Tibial nerve (tissue), 4 donors: ENCODE measurements at regions not wholly inside any gene's neighbourhood (a gene's known extent, or its start where the extent isn't known, plus 50 kb on each side); places are given as distances from the start of the nearest gene placed in this dataset.
"Not testable (repeated sequence)": the region's sequence is repeated elsewhere in the genome, so short reads cannot be mapped to it uniquely, and the experiment has no call there.

ENCODE experiments used
- DNase-seq, 2 donors: peaks; one replicate each; pipeline ENCODE4 v3.0.0-alpha.2; 2019; ENCODE audit warnings: low spot score in 2 of 2
- H3K27ac ChIP-seq, 4 donors: fragments of 200-600 bp; sonication (generic) in 3 of 4; one replicate each; pipeline ENCODE4 v1.5.1; 2017 to 2019; ENCODE audit warnings: mild to moderate bottlenecking in 1 of 4
- H3K27me3 ChIP-seq, 2 donors: fragments of 200-600 bp; sonication (generic) in 1 of 2; one replicate each; pipeline versions ENCODE4 v1.5.1 to v1.6.0; 2017 to 2019
- H3K36me3 ChIP-seq, 3 donors: fragments of 200-600 bp; sonication (generic); one replicate each; pipeline ENCODE4 v1.5.1; 2018 to 2019
- H3K4me1 ChIP-seq, 4 donors: fragments of 200-600 bp; sonication (generic) in 3 of 4; one replicate each; pipeline ENCODE4 v1.5.1; 2017 to 2019
- H3K4me3 ChIP-seq, 4 donors: fragments of 200-600 bp; sonication (generic) in 3 of 4; one replicate each; pipeline ENCODE4 v1.5.1; 2017 to 2019; ENCODE audit warnings: mild to moderate bottlenecking in 1 of 4, moderate library complexity in 1 of 4
- H3K9me3 ChIP-seq, 4 donors: fragments of 200-600 bp; sonication (generic) in 3 of 4; one replicate each; pipeline ENCODE4 v1.5.1; 2017 to 2019
- CTCF ChIP-seq, 5 experiments: fragments of 200-600 bp in 3 of 5; fragments of 450-650 bp in 2 of 5; sonication (generic) in 3 of 5; IDR thresholded peaks; one replicate each; pipeline ENCODE4 v1.5.1; 2016 to 2019; ENCODE audit warnings: antibody characterized with exemption in 5 of 5, mild to moderate bottlenecking in 3 of 5, moderate library complexity in 2 of 5
- EP300 ChIP-seq, 2 donors: sonication (generic); formaldehyde crosslinking; IDR thresholded peaks; one replicate each; pipeline ENCODE4 v1.6.1; 2017; ENCODE audit warnings: antibody characterized with exemption in 2 of 2, mild to moderate bottlenecking in 1 of 2
- POLR2A ChIP-seq, 2 donors: fragments of 450-650 bp; IDR thresholded peaks; one replicate each; pipeline ENCODE4 v1.6.1; 2017; ENCODE audit warnings: antibody characterized with exemption in 2 of 2, mild to moderate bottlenecking in 2 of 2, moderate library complexity in 2 of 2
- WGBS, 2 donors: methylation state at CpG; one replicate each; pipeline ENCODE4 v1.1.5; 2018; 5-methylcytosine and 5-hydroxymethylcytosine counted together

DNA sequence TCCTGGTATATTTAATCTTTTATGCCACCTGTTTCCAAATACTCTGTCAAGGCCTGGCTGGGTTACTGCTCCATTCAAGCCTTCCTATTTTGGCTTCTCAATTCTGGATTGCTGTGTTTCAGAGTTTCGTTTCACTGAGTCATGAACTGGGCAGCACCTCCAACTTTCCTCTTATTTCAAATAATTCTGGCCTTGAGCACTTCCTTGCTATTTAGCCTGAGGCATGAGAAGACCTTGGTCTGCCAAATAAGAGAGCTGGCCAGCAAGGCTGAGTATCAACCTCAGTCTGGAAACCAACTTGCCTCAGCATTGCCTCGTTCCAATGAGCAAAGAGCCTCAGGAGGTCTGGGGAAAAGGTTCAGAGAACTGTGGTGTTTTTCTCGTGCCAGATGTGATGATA is 66.6 kb downstream of the TNFAIP3 start:
- TF ChIP-seq POLR2A (IDR thresholded peaks at IDR 0.05) (no peak), EP300 (IDR thresholded peaks at IDR 0.05) (peak in 1 of 2 donors; percentile 62)
- H3K4me3 ChIP-seq = no peak overlapping the region
- WGBS, 2 donors = 51 to 69% methylated on average over 3 of the region's 3 CpGs
- H3K9me3 ChIP-seq = peaks cover 0 to 1% (median 0%) of the 10 kb centered on the region in 4 donors
- no peaks in the 10 kb centered on the region for H3K36me3 ChIP-seq
- H3K4me1 ChIP-seq = peaks cover 0 to under 1% (median 0%) of the 10 kb centered on the region in 4 donors
- peak in 1 of 2 donors; percentile 46 for DNase-seq
- H3K27me3 ChIP-seq = no peaks in the 10 kb centered on the region
- H3K27ac ChIP-seq = peak overlapping the region in 1 of 4 donors; percentile 8

DNA sequence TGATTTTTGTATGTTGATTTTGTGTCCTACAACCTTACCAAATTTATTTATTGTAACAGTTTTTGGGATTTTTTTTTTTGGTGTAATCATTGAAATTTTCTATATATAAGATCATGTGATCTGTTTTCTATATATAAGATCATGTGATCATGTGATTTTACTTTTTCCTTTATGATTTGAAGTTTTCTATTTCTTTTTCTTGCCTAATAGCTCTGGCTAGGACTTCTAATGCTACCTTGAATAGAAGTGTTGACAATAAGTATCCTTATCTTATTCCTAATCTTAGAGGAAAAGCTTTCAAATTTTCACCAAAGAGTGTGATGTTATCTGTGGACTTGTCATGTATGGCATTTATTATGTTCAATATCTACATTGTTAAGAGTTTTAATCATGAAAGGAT is 69.7 kb downstream of the TNFAIP3 start:
- no peak for DNase-seq
- Histone ChIP-seq H3K4me1 (no peaks in the 10 kb centered on the region), H3K4me3 (no peak overlapping the region), H3K27ac (no peak overlapping the region), H3K27me3 (no peaks in the 10 kb centered on the region), H3K36me3 (no peaks in the 10 kb centered on the region), H3K9me3 (peaks cover 0 to 5% (median 0%) of the 10 kb centered on the region in 4 donors)
- TF ChIP-seq CTCF (IDR thresholded peaks at IDR 0.05) = no peak

DNA sequence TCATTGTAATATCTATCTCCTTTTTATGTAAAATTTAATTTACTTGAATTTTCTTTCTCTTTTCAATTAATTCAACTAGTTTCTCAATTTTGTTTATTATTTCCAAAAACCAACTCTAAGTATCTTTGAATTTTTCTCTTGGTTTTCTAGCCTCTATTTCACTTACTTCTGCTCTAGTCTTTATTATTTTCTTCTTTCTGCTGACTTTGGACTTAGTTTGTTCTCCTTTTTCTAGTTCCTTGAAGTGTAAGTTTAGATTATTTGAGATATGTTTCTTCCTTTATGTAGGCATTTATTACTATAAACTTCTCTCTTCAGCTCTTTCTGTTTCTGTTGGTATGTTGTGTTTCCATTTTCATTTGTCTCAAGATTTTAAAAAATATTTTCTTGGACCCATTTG is 70.8 kb downstream of the TNFAIP3 start:
- no peak overlapping the region for H3K27ac ChIP-seq
- no peak for TF ChIP-seq CTCF (IDR thresholded peaks at IDR 0.05)
- no peak for TF ChIP-seq POLR2A (IDR thresholded peaks at IDR 0.05)
- TF ChIP-seq EP300 (IDR thresholded peaks at IDR 0.05) = no peak
- H3K36me3 ChIP-seq = no peaks in the 10 kb centered on the region
- H3K4me1 ChIP-seq = no peaks in the 10 kb centered on the region
- DNase-seq = no peak
- no peak overlapping the region for H3K4me3 ChIP-seq
- no peaks in the 10 kb centered on the region for H3K27me3 ChIP-seq
- peaks cover 0 to 5% (median 0%) of the 10 kb centered on the region in 4 donors for H3K9me3 ChIP-seq

DNA sequence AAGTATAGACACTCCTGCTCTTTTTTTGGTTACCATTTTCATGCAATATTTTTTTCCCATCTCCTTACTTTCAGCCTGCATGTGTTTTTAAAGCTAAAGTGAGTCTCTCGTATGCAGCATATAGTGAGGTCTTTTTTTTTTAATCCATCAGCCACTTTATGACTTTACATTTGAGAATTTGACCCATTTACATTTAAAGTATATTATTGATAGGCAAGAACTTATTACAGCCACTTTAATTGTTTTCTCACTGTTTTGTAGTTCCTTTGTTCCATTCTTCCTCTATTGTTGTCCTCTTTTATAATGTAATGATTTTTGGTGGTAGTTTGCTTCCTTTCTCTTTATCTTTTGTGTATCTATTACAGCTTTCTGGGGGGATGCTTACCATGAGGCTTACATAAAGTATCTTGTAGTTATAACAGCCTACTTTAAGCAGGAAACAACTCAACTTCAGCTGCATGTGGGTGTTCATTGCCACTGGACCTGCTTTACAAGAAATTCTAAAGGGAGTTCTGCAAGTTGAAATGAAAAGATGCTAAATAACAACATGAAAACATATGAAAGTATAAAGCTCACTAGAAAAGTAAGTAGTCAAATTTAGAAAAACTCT is 71.8 kb downstream of the TNFAIP3 start:
- whole genome bisulfite sequencing, 2 donors = 93 to 94% methylated on average over 1 of the region's 1 CpG
- Histone ChIP-seq H3K27ac (no peak overlapping the region), H3K9me3 (peaks cover 0 to 5% (median 0%) of the 10 kb centered on the region in 4 donors), H3K36me3 (no peaks in the 10 kb centered on the region), H3K4me3 (no peak overlapping the region), H3K4me1 (no peaks in the 10 kb centered on the region), H3K27me3 (no peaks in the 10 kb centered on the region)
- no peak for TF ChIP-seq EP300 (IDR thresholded peaks at IDR 0.05)
- TF ChIP-seq POLR2A (IDR thresholded peaks at IDR 0.05) = no peak
- no peak for TF ChIP-seq CTCF (IDR thresholded peaks at IDR 0.05)
- no peak for DNase-seq

DNA sequence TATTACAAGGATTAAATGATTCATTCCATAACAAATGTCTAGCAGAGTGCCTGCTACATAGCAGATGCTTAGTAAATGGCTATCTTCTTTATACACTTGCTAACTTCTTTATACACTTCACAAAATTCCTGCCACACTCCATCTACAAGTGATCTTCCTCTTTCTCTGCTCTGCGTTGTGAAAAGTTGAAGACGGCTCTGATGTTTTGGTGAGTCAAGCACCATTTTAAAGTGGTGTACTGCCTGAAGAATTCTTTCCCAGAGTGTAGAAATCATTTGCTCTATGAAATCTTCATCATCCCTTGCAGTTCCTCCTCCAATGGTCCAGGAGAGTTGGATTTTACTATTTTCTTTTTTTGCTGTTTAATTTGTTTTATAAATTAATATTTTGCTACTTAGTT is 74.9 kb downstream of the TNFAIP3 start:
- H3K27me3 ChIP-seq = no peaks in the 10 kb centered on the region
- 40 to 60% methylated on average over 2 of the region's 2 CpGs for WGBS, 2 donors
- H3K9me3 ChIP-seq = peaks cover 0 to 5% (median 0%) of the 10 kb centered on the region in 4 donors
- TF ChIP-seq POLR2A (IDR thresholded peaks at IDR 0.05) (no peak), CTCF (IDR thresholded peaks at IDR 0.05) (no peak), EP300 (IDR thresholded peaks at IDR 0.05) (no peak)
- H3K27ac ChIP-seq = no peak overlapping the region
- peaks cover 0 to 9% (median 2%) of the 10 kb centered on the region in 4 donors for H3K4me1 ChIP-seq
- no peak for DNase-seq
- no peaks in the 10 kb centered on the region for H3K36me3 ChIP-seq
- H3K4me3 ChIP-seq = no peak overlapping the region

- no peak for DNase-seq
- Histone ChIP-seq H3K9me3 (peaks cover 0 to 5% (median 0%) of the 10 kb centered on the region in 4 donors), H3K36me3 (no peaks in the 10 kb centered on the region), H3K27me3 (no peaks in the 10 kb centered on the region), H3K4me1 (peaks cover 0 to 9% (median 2%) of the 10 kb centered on the region in 4 donors), H3K4me3 (no peak overlapping the region), H3K27ac (no peak overlapping the region)
- TF ChIP-seq CTCF (IDR thresholded peaks at IDR 0.05) (no peak), POLR2A (IDR thresholded peaks at IDR 0.05) (no peak), EP300 (IDR thresholded peaks at IDR 0.05) (no peak)
Measured at GRCh38 chr6:137942736-137943135, 75.7 kb downstream of the TNFAIP3 start.

DNA sequence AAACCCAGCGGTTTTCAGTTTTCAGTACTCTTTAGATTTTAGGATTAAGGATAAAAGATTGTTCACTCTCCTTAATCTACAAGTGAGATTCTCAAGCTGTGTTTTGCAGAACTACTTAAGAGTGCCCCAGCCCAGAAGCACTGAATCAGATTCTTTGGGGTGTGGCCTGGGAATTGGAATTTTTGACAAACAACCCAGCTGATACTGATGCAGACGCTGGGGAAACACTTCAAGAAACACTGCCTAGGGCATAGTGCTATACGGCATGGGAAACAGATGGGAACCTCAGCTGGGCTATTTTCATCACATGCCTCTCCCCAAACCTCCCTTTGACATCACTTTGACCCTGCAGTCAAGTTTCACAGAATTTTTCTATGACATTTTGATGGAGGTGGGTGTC is 77.3 kb downstream of the TNFAIP3 start:
- H3K9me3 ChIP-seq, DNase-seq, H3K4me3 ChIP-seq, H3K27me3 ChIP-seq, H3K4me1 ChIP-seq, H3K36me3 ChIP-seq: not testable (repeated sequence)
- peak overlapping the region in 1 of 4 donors; percentile 43 for H3K27ac ChIP-seq
- 23 to 26% methylated on average over 3 of the region's 3 CpGs for WGBS, 2 donors
